ENCODE measurements at regions not wholly inside any gene's neighbourhood (a gene's known extent, or its start where the extent isn't known, plus 50 kb on each side); places are given as distances from the start of the nearest gene placed in this dataset.
"Not testable (repeated sequence)": the region's sequence is repeated elsewhere in the genome, so short reads cannot be mapped to it uniquely, and the experiment has no call there.

DNA sequence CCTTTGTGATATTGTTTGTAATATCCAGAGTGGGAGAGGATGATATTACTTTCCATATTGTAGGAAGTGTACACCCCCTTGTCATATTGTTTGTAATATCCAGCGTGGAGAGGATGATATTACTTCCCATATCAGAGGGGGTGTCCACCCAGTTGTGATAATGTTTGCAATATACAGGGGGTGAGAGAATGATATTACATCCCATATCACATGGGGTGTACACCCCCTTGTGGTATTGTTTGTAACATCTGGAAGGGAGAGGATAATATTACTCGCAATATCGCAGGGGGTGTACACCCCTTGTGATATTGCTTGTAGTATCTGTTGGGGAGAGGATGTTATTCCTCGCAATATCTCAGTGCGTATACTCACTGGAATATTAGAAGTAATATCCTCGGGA is 61.5 kb downstream of the PRSS23 start:
- DNase-seq (ENCODE audit: low spot score): no peak

DNA sequence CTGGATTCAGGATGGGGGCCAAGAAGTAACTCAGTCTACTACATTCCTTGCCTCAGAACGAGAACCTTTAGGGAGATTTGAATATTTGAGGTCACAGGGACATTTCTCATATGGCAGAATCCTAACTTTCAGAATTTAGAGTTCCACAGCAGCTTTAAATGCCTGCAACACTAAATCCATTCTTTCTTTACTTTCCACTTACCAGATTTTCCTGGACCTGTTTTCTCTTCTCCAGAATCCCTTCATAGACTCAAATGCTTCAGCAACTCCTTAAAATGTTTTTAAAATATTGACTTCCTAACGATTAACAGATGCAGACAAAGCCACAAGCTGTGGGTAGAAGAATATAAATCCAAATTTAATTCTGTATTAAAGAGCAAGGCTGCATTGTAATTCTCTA is 63.1 kb downstream of the PRSS23 start:
- no peak for DNase-seq (ENCODE audit: low spot score)

DNA sequence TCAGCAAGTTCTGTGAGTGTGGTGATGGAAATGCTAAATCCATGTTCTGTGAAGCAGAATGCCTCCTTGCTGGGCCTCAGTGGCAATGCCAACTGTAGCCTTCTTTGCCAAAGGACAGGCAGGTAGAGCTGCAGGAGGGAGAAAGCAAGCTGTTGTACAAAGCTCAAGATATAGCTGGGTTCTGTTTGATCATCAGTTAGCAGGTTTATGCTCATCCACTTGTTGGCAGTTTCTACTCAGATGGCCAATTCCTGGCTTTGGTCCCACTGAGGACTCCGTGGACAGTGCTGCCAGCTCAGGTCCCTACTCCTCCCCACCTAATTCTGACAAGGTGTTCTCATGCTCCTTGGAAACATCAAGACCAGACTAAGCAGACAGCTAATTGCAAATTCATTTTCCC is 65.1 kb downstream of the PRSS23 start:
- no peak for DNase-seq (ENCODE audit: low spot score)

DNA sequence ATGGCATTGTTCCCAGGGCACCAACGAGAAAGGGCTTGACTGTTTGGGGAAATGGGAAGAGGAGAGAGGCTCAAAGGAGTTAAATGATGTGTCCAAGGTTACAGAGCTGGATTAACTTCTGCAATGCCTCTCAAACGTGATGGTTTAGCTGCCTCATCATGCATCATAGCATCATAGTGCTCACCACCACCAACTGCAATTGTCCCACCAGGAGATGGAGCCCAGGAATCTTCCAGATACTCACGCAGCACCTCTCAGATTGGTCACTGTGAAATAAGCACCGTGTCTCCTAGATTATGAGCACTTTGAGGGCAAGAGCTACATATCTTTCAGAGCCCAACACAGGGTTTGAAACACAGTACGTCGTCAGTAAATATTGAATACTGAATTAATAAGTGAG is 69.2 kb downstream of the PRSS23 start:
- DNase-seq (ENCODE audit: low spot score): no peak

DNA sequence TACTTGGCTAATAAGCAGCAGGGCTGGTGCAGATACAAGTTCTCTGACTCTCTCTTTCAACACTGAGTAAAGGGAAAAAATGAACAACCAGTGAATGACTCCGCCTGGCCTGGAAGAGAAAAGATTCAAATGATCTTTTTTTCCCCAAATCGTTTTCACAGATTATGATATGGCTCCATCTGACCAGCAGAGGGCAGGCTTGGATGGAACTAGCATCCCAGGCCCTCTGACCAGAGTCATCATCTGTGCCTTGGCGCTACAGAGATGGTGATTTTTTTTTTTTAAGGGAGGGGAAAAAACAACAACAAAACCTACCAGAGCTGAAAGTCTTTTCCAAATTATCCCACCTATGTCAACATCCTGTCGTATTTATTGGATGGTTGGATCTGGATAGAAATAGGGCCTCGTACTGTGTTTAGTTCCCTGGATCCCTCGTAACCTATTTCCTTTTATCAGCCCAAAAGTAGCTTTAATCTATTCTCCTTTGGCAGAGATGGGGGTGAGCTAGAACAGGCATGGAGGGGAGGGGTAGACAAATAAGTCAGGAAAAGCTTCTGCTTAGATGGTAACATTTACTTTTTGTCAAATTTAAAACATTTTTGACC is 69.7 kb downstream of the PRSS23 start:
- peak; percentile 70 for DNase-seq (ENCODE audit: low spot score)

DNA sequence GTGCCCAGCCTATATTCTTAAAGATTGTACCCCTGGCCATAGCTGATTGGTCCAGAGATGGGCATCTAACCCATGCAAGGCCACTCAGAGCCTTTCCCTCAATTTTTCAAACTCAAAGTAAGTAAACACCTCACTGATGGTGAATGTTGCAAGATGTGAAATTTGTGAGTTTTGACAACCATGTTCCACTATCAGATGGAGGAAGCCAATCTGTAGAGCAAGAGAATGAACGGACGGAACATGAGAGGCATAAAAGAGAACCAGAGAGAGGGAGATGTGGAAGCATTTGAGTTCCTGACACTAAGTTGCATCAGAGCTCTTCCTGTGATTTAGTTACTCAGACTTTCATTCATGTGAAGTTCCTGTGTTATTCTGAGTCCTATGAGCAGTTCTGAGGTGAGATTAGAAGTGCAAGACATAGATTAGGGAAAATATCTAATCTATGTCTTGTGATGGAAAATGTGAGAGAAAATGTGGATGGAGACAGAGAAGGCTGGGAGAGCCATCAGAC is 73.3 kb downstream of the PRSS23 start:
- DNase-seq (ENCODE audit: low spot score): no peak

DNA sequence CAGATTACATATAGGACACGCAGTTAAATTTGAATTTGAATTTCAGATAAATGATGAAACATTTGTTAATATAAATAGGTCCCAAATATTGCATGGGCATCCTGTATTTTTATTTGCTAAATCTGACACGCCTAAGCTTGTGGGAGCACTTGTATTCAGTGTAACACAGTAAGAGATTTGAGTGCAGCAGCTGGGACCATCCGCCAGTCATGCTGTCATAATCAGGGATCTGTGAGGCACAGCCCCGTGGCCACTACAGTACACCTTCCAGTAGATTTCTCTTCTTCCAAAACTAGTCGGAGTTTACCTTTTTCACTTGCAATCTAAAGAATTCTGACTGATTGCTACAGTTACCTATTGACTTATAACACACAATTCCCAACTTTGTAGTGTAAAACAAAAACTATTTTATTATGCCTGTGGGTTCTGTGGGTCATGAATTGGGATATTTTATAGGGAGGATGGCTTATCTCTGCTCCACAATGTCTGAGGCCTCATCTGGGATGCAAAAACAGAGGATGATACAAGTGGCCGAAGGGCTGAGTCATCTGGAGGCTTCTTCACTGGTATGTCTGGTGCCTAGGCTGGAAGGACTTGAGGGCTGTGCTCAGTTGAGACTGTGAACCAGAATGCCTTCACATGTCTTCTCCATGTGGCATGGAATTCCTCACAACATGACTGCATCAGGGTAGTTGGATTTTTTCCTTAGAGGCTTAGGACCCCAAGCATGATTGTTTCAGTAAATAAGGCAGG is 74.1 kb downstream of the PRSS23 start:
- DNase-seq (ENCODE audit: low spot score): no peak

DNA sequence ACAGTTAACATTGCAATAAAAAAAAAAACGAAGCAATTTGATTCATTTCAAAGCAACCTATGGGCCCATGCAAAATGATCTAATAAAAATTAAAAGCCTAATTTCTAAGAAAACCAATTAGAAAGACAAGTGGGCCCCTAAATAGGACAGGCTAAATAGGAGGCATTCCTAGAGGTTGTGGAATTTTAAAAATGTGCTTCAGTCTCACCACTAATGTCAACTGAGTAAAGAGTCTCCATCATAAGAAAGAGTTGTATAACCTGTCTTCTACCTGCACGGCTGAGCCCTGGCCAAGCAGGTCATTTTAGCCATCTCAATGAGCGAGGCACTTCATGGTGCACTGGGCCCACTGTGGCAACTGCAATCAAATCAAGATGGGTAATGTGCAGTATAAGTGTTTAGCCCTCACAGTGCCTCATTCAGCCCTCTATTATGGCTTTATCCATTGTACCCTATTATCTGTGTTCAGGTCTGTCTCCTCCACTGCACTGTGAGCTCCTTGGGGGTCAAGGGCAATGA is 76.4 kb downstream of the PRSS23 start:
- DNase-seq (ENCODE audit: low spot score): no peak

DNA sequence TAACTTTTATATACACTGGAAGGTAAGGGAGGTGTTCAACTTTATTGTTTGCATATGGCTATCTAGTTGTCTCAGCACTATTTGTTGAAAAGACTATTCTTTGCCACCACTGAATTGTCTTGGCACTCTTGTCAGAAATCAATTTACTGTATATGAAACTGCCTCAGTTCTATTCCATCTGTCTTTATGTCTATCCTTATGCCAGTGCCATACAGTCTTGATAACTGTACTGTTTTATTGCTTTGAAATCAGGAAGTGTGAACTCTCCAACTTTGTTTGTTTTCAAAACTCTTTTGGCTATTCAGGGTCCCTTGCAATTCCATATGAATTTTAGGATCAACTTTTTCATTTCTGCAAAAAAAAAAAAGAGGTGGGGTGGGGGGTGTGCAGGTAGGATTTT is 77.2 kb downstream of the PRSS23 start:
- no peak for DNase-seq (ENCODE audit: low spot score)

DNA sequence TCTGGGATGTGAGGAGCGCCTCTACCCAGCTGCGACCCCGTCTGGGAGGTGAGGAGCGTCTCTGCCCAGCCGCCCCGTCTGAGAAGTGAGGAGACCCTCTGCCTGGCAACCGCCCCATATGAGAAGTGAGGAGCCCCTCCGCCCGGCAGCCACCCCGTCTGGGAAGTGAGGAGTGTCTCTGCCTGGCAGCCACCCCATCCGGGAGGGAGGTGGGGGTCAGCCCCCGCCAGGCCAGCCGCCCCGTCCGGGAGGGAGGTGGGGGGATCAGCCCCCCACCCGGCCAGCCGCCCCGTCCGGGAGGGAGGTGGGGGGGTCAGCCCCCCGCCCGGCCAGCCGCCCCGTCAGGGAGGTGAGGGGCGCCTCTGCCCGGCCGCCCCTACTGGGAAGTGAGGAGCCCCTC is 76.0 kb downstream of the FZD4 start:
- not testable (repeated sequence) for DNase-seq (ENCODE audit: low spot score)

DNA sequence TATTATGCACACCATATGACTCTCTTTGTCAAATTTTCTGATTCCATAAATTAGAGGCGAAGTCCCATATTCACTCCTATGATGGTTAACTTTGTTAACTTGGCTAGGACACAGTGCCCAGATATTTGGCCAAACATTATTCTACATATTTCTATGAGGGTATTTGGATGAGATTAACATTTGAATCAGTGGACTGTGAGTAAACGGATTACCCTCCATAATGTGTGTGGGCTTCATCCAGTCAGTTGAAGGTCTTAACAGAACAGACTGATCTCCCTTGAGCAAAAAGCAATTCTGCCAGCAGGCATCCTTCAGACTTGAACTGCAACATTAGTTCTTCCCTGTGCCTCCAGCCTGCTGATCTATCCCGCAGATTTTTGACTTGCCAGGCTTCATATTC is 69.9 kb downstream of the FZD4 start:
- no peak for DNase-seq (ENCODE audit: low spot score)

DNA sequence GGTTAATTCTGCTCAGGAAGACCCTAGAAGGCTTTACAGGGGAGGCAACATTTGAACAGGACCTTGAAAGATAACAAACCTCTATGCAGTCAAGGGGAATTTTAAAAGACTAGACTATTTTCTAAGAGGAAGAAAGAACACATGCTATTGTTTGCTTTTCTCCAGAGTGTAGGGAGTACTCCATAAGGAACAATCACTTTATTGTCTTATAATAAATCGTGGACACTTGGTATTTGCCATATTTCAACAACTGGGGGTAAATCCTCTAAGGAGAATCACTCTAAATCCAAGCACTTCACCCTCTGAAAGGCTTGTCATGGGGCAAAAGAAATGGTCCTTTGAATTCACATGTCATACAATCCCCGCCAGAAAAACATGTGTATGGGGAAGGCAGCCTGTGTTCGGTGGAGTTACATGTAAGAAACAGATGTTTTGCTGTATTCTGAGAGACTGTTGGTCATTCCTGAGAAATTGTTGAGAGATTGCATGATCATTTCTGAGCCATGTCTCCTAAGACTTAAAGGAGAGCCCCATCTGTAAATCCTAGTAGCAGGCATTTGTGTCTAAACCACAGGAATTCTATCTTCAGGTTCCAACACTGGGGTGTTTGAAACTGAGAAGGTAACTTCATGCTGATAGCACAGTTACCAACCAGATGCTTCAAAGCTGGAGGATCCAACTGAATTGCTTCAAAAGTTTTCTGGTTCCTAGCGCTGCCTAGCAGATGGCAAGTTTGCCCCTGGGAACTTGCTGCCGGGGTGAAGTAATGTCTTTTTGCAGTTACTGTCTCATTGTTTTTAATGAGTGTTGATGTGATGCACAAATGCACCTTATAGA is 66.8 kb downstream of the FZD4 start:
- no peak for DNase-seq (ENCODE audit: low spot score)

DNA sequence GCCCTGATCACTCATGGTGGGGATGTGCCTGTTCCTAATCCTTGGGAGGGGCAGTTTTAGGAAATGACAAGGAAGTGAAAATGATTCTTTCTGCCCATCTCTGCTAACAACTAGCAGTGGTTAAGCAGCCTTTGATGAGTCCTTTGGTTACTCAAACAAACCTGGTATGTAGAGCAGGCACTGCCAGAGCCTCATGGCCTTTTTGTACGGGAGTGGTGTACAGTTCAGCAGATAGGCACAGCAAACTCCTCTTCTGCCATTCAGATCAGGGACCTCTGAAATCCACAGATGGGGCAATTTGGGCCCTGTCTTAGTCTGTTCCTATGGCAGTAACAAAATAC is 66.2 kb downstream of the FZD4 start:
- DNase-seq (ENCODE audit: low spot score): no peak

DNA sequence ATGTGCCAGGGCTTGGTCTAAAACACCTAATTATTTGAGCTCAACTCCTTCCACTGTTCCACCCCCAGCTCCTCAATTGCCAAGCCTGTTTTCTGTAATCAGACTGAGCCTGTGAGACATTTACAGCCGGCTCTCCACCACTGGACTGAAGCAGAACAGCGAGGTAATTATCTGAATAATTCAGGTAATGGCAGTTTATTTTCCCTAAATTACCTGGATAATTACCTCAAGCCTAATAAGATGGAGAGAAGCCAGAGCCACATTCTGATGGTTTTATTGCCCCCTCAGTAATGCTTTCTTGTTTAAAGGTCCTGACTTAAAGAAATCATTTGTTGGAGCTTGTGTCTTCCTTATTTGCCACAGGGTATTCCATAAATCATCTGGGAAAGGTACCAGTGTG is 64.2 kb downstream of the FZD4 start:
- DNase-seq (ENCODE audit: low spot score): no peak

DNA sequence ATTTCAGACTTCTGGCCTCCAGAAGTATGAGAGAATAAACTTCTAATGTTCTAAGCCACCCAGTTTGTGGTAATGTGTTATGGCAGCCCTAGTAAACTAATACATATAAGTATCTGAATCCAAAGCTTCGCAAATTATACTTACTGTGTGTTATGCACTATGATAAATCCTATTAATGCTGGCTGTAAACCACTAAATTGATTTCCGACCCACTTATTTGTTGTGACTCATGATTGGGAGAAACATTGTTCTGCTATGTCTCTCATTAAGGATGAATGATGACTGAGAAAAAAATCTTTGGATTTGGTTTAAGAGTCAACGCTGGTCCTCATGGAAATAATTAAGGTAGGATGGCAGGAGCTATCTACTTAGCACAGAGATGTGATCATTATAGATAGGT is 62.0 kb downstream of the FZD4 start:
- no peak for DNase-seq (ENCODE audit: low spot score)

Measured in D341Med (cell line).